Mesenteric fat pad (tissue), 1 donor: ENCODE measurements at regions not wholly inside any gene's neighbourhood (a gene's known extent, or its start where the extent isn't known, plus 50 kb on each side); places are given as distances from the start of the nearest gene placed in this dataset.

Experiments
- DNase-seq: peaks from one replicate; pipeline ENCODE4 v3.0.0-alpha.2; 2020; ENCODE audit warnings: low spot score
- donor health status: DM: yes; HTN: yes; CAD: no.

DNA sequence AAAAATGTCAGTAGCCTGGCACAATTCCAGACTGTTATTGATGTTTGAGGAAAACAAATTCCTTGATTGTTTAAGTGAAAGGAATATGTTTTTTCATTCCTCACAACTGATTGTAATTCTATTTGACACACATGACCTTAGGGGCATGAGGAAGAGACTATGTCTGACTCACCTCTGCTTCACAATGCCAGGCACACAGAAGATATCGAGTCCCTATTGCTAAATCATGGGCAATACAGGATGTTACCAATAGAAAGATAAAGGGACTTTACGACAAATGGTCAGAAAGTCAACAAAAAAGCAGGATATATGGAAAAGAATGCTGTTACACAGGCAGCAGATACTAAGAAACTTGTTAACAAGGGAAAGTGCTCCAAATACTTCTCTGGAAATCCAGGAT is 1903.5 kb downstream of the EFNA5 start:
- DNase-seq: no peak

DNA sequence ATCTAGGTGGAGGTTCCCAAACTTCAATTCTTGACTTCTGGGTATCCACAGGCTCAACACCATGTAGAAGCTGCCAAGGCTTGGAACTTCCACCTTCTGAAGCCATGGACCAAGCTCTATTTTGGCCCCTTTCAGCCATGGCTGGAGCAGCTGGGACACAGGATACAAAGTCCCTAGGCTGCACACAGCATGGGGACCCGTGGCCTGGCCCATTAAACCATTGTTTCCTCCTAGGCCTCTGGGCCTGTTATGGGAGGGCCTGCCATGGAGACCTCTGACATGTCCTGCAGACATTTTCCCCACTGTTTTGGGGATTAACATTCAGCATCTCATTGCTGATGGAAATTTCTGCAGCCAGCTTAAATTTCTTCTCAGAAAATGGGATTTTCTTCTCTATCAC is 1908.0 kb downstream of the EFNA5 start:
- no peak for DNase-seq

DNA sequence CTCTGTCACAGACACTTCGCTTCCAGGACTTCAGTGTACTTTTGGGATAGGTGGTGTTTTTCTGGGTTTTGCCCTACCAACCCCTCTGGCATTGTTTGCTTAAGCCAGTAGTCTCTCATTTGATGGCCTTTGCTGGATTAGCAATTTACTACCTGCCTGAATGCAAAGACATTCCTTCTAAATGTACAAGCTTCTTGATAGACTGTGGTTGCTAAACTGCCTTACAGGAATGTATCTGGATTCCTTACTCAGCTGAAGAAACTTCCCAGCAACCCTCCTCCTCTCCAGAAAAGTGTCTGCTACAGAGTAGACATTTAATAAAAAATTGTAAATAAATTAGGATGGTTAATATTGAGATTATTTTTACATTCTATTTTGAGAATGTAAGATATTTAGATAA is 1916.7 kb downstream of the EFNA5 start:
- DNase-seq: no peak

DNA sequence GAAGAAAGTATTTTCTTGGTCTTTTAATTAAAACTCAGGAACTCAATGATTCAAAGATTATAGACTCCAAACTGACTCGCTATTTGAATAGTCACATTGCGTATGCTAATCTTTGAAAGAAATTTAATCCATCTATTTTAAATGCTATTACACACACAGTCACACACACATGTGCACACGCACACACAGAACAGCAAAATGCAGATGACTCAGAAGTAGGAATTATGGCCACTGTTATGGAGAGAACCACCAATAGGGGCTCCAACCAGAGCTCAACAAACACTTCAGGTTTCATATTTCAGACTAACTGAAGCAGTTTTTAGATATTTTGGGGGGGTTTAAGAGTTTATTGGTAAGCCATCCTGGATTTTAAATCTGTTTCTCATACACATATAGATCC is 1917.9 kb downstream of the EFNA5 start:
- no peak for DNase-seq

DNA sequence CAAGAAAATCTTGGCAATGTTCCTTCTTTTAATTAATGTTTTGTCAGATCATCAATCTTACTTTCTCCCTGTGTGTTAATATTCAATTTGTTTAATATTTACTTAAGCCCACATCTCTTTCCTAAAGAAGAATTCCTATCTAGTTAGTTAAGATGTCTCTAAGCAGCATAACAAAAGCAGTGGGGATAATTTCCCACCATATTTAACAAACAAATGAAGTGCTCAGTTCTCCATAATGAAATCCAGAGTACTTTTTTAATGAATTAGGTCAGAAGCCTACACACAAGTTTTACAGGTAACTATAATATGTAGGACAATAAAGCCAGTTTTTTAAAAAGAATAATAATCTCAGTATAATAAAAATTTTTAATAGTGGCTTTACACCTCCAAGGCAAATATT is 1918.8 kb downstream of the EFNA5 start:
- no peak for DNase-seq

DNA sequence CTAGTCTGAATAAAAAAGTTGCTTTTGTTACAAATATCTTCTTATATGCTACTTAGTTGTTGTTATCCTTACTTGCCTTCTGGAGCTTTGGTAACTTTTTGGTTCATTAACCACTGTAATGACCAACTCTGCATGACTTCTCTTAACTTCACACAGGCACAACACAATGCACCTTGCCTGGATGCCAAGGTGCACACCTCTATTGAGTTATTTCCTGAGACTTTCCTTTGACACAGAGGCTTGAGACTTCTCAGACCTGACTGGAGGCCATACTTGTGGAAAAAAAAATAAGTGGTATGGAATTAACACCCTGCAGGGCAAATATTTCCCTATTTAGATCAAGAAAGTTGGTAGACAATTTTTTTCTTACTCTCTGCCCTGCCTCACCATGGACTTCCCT is 1925.6 kb downstream of the EFNA5 start:
- no peak for DNase-seq

DNA sequence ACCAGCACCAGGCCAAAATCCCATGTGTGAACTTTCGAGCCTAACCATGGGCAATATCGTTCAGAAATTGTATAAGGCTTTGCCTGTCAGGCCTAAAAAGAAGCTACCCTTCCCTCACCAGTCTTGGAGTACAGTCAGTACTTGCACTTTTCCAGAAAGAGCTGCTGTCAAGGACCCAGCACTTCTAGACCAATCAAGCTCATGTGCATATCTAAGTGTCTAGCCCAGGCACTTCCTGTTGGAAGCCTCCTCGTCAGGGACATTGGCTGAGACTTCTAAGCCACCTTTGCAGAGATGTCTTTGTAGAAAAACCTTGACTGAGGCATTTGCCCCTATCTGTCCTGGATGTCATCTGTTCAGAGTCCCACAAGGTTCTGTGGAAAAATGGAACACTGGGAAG is 1930.5 kb downstream of the EFNA5 start:
- DNase-seq: no peak

DNA sequence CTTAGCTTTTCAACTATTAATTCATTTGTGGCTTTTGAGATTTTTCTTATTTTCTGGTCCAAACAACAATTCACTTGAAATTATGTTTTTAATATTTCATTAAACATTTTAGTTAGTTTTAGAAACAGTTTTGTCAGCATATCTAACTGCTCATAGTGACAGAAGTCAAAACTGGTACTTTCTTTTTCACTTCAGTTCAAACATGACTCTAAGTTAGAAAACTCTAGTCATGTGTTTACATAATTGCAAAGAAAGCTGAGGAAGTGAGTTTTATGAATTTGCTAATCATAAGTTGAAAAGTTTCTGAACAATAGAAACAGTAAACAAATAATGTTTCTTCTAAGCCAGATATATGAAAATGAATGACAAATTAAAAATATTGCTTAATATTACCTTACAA is 1931.0 kb downstream of the EFNA5 start:
- DNase-seq: no peak

DNA sequence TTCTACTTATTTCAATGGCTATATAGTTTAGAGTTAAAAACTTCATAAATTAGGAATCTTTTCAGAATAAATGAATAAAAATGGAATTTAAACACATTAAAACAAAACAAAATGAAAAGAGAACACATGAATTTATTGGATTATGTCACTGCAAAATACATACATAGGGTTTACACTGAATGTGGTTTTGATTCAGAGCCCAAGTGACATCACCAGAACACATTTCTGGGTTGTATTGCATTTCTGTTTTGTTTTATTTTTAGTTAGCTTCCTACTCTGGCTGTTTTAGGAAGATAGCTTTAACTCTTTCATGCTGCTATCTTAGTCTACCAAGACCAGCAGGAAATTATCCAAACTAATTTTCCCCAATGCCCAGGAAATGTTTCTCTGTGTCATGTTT is 1935.0 kb downstream of the EFNA5 start:
- no peak for DNase-seq

DNA sequence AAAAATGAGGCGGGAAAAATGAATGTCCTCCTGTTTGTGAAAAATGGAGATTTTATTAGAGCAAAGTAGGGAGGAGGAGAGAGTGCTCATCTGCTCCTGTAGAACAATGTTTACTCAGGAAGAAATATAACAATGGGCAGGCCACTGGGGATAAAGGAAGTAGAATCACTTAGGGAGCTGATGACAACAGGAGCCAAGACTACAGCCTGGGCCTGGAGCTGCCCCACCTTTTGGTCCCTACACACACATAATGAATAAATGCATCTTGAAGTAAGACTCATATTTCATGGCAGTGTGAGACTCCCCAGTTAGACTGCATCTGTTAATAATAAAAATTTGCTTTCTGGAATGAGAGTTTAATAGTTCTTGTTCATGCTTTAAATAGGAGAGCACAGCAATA is 1939.8 kb downstream of the EFNA5 start:
- DNase-seq: no peak

DNA sequence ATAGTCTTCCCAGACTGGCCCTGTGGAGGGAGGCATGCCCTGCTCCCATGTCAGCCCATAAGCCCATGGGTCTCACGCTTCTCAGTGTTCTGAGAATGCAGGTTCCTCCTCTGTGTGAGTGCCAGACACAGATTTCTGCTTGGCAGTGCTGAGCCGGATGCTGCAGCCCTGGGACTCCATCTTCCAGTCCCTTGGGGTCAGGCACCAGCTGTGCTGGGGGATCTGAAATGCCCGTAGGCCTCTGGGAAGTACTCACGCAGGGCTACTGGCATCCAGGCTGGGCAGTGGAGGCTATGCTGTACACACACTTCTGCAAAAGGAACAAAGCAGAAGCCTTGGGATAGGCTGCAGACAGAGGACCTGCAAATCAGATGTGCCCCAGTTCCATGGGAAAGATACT is 1944.6 kb downstream of the EFNA5 start:
- DNase-seq: no peak

DNA sequence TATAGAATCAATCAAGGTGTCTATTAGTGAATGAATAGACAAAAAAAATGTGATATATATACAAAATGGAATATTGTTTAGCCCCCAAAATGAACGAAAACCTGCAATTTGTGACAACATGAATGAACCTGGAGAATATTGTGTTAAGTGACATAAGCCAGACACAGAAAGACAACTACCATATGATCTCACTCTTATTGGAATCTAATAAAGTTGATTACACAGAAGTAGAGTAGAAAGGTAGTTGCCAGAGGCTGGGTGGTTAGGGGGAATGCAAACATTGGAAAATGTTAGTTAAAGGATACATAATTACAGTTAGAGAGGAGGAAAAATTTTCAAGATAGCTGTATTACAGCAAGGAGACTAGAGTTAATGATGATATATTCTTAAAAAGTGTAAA is 1962.3 kb downstream of the EFNA5 start:
- no peak for DNase-seq

DNA sequence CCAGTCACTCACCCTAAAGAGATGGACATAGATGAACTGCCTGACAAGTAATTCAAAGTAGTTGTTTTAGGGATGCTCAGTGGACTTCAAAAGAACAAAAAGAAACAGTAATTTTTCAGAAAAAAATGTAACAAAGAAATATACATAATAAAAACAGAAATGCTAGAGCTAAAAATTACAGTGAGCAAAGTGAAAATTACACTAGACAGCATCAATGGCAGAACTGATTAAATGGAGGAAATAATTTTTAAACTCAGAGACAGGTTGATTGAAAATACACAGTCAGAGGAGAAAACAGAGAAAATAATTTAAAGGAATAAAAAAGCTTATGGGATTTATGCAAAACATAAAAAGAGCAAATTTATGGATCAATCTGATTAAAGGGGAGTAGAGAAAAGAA is 1968.4 kb downstream of the EFNA5 start:
- no peak for DNase-seq

DNA sequence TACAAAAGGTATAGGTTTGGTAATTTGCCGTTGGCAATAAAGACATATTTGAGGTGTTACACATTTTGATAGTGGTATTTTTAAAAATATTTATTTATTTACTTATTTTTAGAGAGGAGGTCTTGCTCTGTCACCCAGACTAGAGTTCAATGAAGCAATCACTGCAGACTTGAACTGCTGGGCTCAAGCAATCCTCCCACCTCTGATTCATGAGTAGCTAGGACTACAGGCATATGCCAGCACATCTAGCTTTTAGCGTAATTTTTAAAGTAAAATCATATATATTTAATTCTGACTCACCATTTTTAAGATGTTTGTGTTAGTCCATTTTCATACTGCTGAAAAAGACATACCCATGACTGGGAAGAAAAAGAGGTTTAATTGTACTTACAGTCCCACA is 1974.3 kb downstream of the EFNA5 start:
- DNase-seq: no peak

DNA sequence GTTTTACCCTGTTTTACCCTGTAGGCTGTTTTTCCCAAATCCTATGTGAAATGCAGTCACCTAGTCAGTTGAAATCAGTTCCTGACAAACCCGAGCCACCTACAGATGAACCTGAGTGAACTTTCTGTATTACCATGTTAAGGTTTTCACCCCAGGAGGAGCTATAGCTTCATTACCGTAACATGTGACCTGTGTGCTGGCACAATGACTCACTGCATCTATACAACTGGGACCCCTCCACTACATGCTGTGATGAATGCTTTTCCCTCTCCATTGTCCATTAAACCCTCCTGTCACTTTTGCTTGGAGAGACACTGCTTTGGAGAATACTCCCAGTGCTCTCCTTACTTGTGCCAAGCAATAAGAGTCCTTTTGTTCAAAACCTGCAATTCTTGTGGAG is 1974.8 kb downstream of the EFNA5 start:
- no peak for DNase-seq

DNA sequence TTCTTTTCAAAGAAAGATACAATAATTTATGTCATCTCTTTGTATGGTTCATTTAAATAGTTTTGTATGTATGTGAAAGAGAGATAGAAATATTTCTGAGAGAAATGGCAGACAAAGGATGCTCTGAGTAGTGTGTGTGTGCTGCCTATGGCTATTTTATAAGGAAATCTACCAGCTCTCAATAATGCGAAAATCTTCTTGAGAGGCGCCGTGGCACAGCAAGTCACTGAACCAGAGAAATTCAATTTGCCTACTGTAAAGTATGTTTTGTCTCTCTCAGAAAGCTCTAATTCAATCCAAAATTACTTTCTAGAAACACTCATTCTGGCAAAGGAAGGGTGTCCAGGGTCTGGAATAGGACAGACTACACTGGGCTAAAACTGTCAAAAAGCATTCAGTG is 1981.1 kb downstream of the EFNA5 start:
- no peak for DNase-seq

DNA sequence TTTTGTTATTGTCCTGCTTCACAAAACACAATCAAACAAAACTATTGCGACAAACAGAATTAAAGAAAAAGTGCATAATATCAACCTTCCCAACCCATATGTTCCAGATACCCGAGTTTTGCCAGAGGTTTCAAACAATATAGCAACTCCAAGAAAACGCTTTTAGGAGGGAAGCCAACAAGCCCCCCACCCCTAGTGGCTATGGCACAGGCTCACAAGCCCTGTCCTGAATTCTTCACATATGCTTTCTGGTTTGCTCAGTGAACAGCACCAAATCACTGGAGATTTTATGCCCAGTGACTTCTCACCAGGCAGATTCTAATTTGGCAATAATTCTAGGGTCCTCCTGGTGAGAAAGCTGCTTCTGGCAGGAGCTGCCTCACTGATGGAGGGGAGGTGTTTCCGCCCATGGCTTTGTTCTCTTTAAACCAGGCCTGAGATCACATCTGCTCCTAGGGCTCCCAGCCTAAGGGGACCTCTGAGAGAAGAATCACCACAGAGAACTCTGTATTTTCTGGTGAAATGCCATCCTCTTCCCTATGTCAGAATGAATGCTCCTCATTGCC is 1982.4 kb downstream of the EFNA5 start:
- DNase-seq: no peak

DNA sequence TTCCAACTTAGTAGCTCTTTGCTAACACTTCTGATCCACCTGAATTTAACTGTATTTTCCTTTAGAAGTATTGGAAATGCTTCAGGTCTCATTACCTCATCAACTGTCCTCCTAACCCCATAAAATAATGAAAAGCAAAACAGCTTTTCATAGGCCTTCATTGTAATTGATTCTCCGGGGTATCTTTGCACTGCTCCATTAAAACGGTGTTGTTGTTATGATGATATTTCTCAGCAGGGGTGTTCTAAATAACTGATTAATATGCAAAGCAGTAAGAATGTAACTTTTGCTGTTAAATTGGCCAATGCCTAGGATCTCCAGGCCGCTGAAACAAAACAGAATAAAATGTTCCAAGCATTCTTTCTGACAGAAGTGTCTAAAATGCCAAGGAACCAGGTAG is 1983.2 kb downstream of the EFNA5 start:
- no peak for DNase-seq

DNA sequence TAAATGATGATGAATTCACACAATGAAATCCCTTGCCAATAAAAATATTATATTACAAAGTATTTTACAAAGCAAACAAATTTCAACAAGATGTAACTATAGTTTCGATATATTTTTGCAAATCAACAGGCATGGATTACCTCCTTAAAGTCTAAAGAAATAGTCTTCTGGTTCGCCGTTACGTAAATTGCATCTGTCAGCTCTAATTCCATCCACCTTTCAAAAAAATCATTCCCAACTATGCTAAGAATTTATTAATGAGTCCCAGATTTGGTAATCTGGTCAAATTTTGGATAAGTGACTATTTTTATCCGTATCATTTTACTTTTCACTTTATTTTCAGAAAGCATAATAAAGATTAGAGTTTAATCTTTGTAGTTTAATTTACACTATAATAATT is 1984.9 kb downstream of the EFNA5 start:
- no peak for DNase-seq

DNA sequence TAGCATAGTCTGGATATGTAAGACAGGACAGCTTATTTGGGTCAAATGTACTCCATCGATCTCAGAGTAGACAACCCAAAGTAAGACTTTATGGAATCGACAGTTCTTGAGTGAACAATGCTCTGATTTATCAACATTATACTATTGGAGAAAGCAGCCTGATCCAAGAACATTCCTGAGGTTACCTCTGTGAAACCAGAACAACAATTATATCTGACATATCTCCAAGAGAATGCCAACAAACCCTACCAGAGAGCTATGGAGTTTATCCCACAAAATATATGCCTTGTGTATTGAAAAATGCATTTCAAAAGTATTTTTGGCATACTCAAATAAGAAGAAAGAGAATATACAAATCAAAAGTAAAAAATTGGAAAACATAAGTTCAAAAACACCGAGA is 1985.9 kb downstream of the EFNA5 start:
- DNase-seq: no peak

DNA sequence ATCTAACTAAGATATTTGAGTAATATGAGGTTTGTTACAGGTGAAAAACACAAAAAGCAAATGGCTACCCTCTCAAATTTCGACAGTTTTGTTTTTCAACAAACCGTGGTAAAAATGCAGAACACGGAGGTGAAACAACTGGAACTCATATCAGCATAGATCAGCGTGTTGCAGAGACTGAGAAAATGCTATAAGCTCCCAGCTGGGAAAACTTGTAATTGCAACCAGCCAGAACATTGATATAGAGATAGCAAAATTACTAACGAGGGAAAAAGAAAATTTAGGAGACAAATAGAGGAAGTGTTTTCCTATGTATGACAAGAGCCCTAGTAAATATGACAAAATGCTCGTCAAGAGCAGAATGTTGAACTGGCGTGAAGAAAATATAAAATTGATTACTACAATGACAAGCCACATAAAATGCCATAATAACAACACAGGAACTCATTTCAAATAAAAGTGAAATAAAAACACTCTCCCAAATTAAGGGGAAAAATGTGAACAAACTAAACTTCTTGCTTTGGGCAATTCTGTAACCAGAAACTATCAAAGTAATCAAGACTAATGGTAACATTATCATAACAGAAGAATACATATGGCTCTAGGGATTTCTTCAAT is 1989.8 kb downstream of the EFNA5 start:
- no peak for DNase-seq

DNA sequence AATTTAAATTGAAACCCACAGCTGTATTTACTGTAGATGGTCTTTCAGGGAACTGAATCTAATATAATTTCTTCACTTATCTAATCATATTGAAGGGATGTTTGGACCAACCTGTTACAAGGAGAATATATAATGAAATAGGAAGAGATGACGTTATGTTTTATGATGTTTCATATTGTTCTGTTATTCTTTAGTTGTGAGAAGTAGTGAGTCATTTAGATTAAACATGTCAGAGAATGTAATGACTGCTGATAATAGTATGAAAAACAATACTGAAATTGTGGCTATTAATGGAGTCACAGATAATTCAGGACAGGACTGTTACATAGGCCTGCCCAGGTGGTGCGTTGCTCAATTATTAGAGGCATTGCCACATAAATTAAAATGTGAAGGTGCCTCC is 1993.4 kb downstream of the EFNA5 start:
- no peak for DNase-seq

DNA sequence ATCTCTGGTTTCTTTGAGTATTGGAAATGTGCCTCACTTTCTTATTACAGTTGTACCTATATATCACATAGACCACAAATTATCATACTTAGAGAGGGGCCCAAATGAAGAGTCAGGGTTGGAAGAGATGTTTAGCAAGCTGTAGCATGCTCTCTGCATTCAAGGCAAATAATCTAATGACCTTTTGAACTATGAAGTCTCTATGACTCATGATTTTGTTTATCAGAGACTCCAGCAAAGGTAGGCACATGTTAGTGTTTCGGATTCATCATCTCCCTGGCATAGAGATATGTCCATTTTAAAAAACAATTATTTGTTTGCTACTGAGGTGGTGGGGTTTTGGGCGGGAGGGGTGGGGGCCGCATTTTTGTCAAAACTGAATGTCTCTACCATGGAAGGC is 2000.1 kb downstream of the EFNA5 start:
- DNase-seq: no peak

DNA sequence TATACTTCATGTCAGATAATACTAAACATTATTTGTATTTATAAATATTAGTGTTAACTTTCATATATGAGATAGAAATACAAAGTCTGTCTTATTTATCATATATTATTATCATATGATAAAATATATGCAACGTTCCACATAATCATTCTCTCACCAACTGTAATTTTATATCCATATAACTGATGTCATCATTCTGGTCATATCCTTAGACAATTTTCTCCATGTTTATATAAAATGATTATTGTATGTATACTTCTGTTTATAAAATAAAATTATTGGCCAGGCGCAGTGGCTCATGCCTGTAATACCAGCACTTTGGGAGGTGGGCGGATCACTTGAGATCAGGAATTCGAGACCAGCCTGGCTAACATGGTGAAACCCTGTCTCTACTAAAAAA is 2007.1 kb downstream of the EFNA5 start:
- no peak for DNase-seq
